Left lung (tissue), 4 donors: ENCODE measurements at regions not wholly inside any gene's neighbourhood (a gene's known extent, or its start where the extent isn't known, plus 50 kb on each side); places are given as distances from the start of the nearest gene placed in this dataset.
A peak's percentile ranks its signal among the peaks of the same experiment; 100 is the strongest.

Experiments
- ATAC-seq: fragments of 200-7000 bp; cut with Tn5 transposase; one replicate; pipeline ENCODE4 v1.9.1; 2020; ENCODE audit warnings: moderate library complexity
- DNase-seq, 4 donors: peaks; one replicate each; pipeline ENCODE4 v3.0.0-alpha.2; 2013 to 2020
- H3K27ac ChIP-seq, 2 donors: fragments of 200-600 bp; sonication (generic) in 1 of 2; one replicate each; pipeline versions ENCODE4 v1.5.0 to v1.8.0; 2020 to 2021
- H3K27me3 ChIP-seq, 2 donors: fragments of 200-600 bp; sonication (generic) in 1 of 2; one replicate each; pipeline versions ENCODE4 v1.5.0 to v1.8.0; 2020 to 2021
- H3K36me3 ChIP-seq, 2 donors: fragments of 200-600 bp; sonication (generic) in 1 of 2; one replicate each; pipeline versions ENCODE4 v1.5.0 to v1.8.0; 2020 to 2021
- H3K4me1 ChIP-seq, 2 donors: fragments of 200-600 bp; one replicate each; pipeline ENCODE4 v1.8.0; 2021
- H3K4me3 ChIP-seq, 2 donors: fragments of 200-600 bp; sonication (generic) in 1 of 2; one replicate each; pipeline versions ENCODE4 v1.5.0 to v1.8.0; 2020 to 2021; ENCODE audit warnings: mild to moderate bottlenecking in 1 of 2
- H3K9me3 ChIP-seq, 2 donors: fragments of 200-600 bp; sonication (generic) in 1 of 2; one replicate each; pipeline versions ENCODE4 v1.5.0 to v1.8.0; 2020 to 2021
- CTCF ChIP-seq, 2 donors: fragments of 200-600 bp; sonication (generic) in 1 of 2; IDR thresholded peaks; one replicate each; pipeline versions ENCODE4 v1.5.0 to v1.8.0; 2021; ENCODE audit warnings: antibody characterized with exemption in 2 of 2
- intact Hi-C, 2 donors: fragments of 100-400 bp; cut with DNase I; formaldehyde crosslinking; loops; one replicate each; pipeline versions ENCODE4 v1.11.2 to v1.14.2; 2022
- donor health status: DM: no; HTN: yes; CAD: no.
- donor health status: DM: no; HTN: no; CAD: no.

- Histone ChIP-seq H3K4me1 (peaks cover 0 to 5% of the 10 kb centered on the region in 2 donors), H3K36me3 (no peaks in the 10 kb centered on the region), H3K27ac (no peak overlapping the region), H3K9me3 (no peaks in the 10 kb centered on the region), H3K27me3 (peaks cover 0 to 36% of the 10 kb centered on the region in 2 donors), H3K4me3 (no peak overlapping the region)
- DNase-seq = peak; percentile 9 to 91 (median 75)
- TF ChIP-seq CTCF (IDR thresholded peaks at IDR 0.05) = no peak
- ATAC-seq = peak; percentile 96
- intact Hi-C loops = no loop called here
These were observed 254.0 kb upstream of the PPP2R2D start for GRCh38 chr10:131646551-131647525.

- Histone ChIP-seq H3K27ac (no peak overlapping the region), H3K36me3 (no peaks in the 10 kb centered on the region), H3K4me3 (no peak overlapping the region), H3K4me1 (peaks cover 0 to 5% of the 10 kb centered on the region in 2 donors), H3K27me3 (peaks cover 0 to 46% of the 10 kb centered on the region in 2 donors), H3K9me3 (no peaks in the 10 kb centered on the region)
- DNase-seq (peak in 1 of 4 donors; percentile 67), ATAC-seq (no peak)
- intact Hi-C loops = no loop called here
- no peak for TF ChIP-seq CTCF (IDR thresholded peaks at IDR 0.05)
These were observed 253.0 kb upstream of the PPP2R2D start for GRCh38 chr10:131647789-131648188.

DNA sequence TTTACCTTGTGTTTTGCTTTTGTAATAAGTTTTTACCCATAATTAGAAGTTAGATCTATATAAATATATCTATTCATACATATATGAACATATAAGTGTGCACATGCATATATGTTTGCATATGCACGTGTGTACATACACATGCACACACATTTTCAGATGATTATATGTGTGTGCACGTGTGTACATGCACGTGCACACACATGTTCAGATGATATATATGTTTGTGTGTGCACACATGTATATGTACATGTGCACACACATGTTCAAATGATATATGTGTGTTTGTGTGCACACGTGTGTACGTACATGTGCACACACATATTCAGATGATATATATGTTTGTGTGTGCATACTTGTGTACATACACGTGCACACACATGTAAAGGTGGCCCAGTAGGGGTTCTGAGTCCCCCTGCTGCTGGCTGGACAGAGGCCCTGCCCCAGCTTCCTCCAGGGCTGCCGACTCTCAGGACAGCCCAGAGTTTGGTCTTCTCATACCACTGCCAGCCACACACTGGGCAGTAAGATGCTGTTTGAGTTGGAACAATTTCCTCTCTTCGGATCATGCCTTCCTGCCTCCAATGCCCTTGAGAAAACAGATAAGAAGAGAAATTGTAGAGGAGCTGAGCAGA lies 252.3 kb upstream of the PPP2R2D start:
- Histone ChIP-seq H3K27me3 (peaks cover 0 to 53% of the 10 kb centered on the region in 2 donors), H3K4me3 (no peak overlapping the region), H3K4me1 (peaks cover 0 to 5% of the 10 kb centered on the region in 2 donors), H3K36me3 (no peaks in the 10 kb centered on the region), H3K9me3 (no peaks in the 10 kb centered on the region), H3K27ac (no peak overlapping the region)
- DNase-seq (no peak), ATAC-seq (no peak)
- TF ChIP-seq CTCF (IDR thresholded peaks at IDR 0.05) = no peak
- intact Hi-C loops = no loop called here

- H3K27ac ChIP-seq = no peak overlapping the region
- DNase-seq (no peak), ATAC-seq (no peak)
- no peak for TF ChIP-seq CTCF (IDR thresholded peaks at IDR 0.05)
- H3K4me3 ChIP-seq = no peak overlapping the region
- intact Hi-C loops = no loop called here
- H3K4me1 ChIP-seq = peaks cover 0 to 5% of the 10 kb centered on the region in 2 donors
- no peaks in the 10 kb centered on the region for H3K36me3 ChIP-seq
- H3K27me3 ChIP-seq = peaks cover 0 to 58% of the 10 kb centered on the region in 2 donors
- H3K9me3 ChIP-seq = no peaks in the 10 kb centered on the region
These were observed 251.2 kb upstream of the PPP2R2D start for GRCh38 chr10:131649617-131650016.

GRCh38 chr10:131650169-131650705 lies 250.6 kb upstream of the PPP2R2D start:
- no peak for ATAC-seq
- intact Hi-C loops = no loop called here
- peaks cover 0 to 58% of the 10 kb centered on the region in 2 donors for H3K27me3 ChIP-seq

More at GRCh38 chr10:131650169-131650705, 250.6 kb upstream of the PPP2R2D start:
- no peak for TF ChIP-seq CTCF (IDR thresholded peaks at IDR 0.05)
- H3K27ac ChIP-seq = no peak overlapping the region
- peak in 1 of 4 donors; percentile 29 for DNase-seq
- peaks cover 0 to 5% of the 10 kb centered on the region in 2 donors for H3K4me1 ChIP-seq
- no peak overlapping the region for H3K4me3 ChIP-seq
- H3K9me3 ChIP-seq = no peaks in the 10 kb centered on the region
- H3K36me3 ChIP-seq = no peaks in the 10 kb centered on the region
